WTC11 (cell line): ENCODE measurements at regions not wholly inside any gene's neighbourhood (a gene's known extent, or its start where the extent isn't known, plus 50 kb on each side); places are given as distances from the start of the nearest gene placed in this dataset.

ENCODE experiments used
- ATAC-seq: fragments of 200-7000 bp; cut with Tn5 transposase; 2 replicates; pipeline ENCODE4 v1.10.0; 2021; ENCODE audit warnings: mild to moderate bottlenecking, moderate library complexity
- CTCF ChIA-PET: fragments of 300-600 bp; sonication (Branson Sonifier 250); formaldehyde crosslinking; loops from one replicate; lab custom pipeline; 2021; ENCODE audit warnings: antibody characterized with exemption; lab: Charles Lee
- POLR2A ChIA-PET: fragments of 350-600 bp; sonication (Branson Sonifier 250); formaldehyde crosslinking; loops from one replicate; lab custom pipeline; 2021; ENCODE audit warnings: antibody characterized with exemption; lab: Charles Lee
- DNase-seq: peaks from one replicate; pipeline ENCODE4 v3.0.0; 2021; ENCODE audit warnings: low spot score
- H3K27ac Mint-ChIP-seq: 2 replicates; pipeline ENCODE4 v1.8.0; 2021; ENCODE audit warnings: mixed read lengths
- H3K27me3 Mint-ChIP-seq: 2 replicates; pipeline ENCODE4 v1.8.0; 2021; ENCODE audit warnings: low read depth, mild to moderate bottlenecking, moderate library complexity, mixed read lengths
- H3K36me3 Mint-ChIP-seq: 2 replicates; pipeline ENCODE4 v1.8.0; 2021; ENCODE audit warnings: mixed read lengths
- H3K4me1 Mint-ChIP-seq: 2 replicates; pipeline ENCODE4 v1.8.0; 2022; ENCODE audit warnings: mixed read lengths
- H3K4me3 Mint-ChIP-seq: 2 replicates; pipeline ENCODE4 v1.8.0; 2021; ENCODE audit warnings: mild to moderate bottlenecking, moderate library complexity, mixed read lengths
- H3K9me3 Mint-ChIP-seq: 2 replicates; pipeline ENCODE4 v1.8.0; 2021; ENCODE audit warnings: mixed read lengths
- ELF4 ChIP-seq: sonication (generic); formaldehyde crosslinking; IDR thresholded peaks from 2 replicates; pipeline ENCODE4 v1.8.1; 2022; ENCODE audit warnings: low read depth, mild to moderate bottlenecking, moderate library complexity, missing genetic modification reagents
- FOXK1 ChIP-seq: sonication (generic); formaldehyde crosslinking; IDR thresholded peaks from 2 replicates; pipeline ENCODE4 v1.8.0; 2022; ENCODE audit warnings: mild to moderate bottlenecking, moderate library complexity, missing genetic modification reagents
- GTF2I ChIP-seq: fragments of 250-450 bp; sonication (Bioruptor Pico); conservative IDR thresholded peaks from 2 replicates; pipeline ENCODE4 v1.4.0; 2021; ENCODE audit warnings: mild to moderate bottlenecking
- JUN ChIP-seq: sonication (generic); formaldehyde crosslinking; IDR thresholded peaks from 2 replicates; pipeline ENCODE4 v1.8.0; 2023; ENCODE audit warnings: mild to moderate bottlenecking, missing genetic modification reagents
- MYBL2 ChIP-seq: sonication (generic); formaldehyde crosslinking; IDR thresholded peaks from 2 replicates; pipeline ENCODE4 v1.8.1; 2023; ENCODE audit warnings: mild to moderate bottlenecking, moderate library complexity, missing genetic modification reagents
- SOX15 ChIP-seq: fragments of 250-450 bp; sonication (Bioruptor Pico); IDR thresholded peaks from 2 replicates; pipeline ENCODE4 v1.9.0; 2021; ENCODE audit warnings: mild to moderate bottlenecking
- TEAD1 ChIP-seq: sonication (generic); formaldehyde crosslinking; IDR thresholded peaks from 2 replicates; pipeline ENCODE4 v1.8.0; 2022; ENCODE audit warnings: mild to moderate bottlenecking, missing genetic modification reagents
- TEAD4 ChIP-seq: sonication (generic); formaldehyde crosslinking; IDR thresholded peaks from 2 replicates; pipeline ENCODE4 v1.8.0; 2022; ENCODE audit warnings: mild to moderate bottlenecking, missing genetic modification reagents
- TP53 ChIP-seq: sonication (generic); formaldehyde crosslinking; IDR thresholded peaks from 2 replicates; pipeline ENCODE4 v1.8.1; 2023; ENCODE audit warnings: mild to moderate bottlenecking, missing genetic modification reagents
- ZNF232 ChIP-seq: sonication (generic); formaldehyde crosslinking; IDR thresholded peaks from 2 replicates; pipeline ENCODE4 v1.8.0; 2022; ENCODE audit warnings: mild to moderate bottlenecking, missing genetic modification reagents
- ZNF317 ChIP-seq: sonication (generic); formaldehyde crosslinking; IDR thresholded peaks from 2 replicates; pipeline ENCODE4 v1.8.1; 2023; ENCODE audit warnings: low read depth, mild to moderate bottlenecking, moderate library complexity, missing genetic modification reagents, borderline replicate concordance
- ZNF416 ChIP-seq: fragments of 250-450 bp; sonication (Bioruptor Pico); IDR thresholded peaks from 2 replicates; pipeline ENCODE4 v1.9.0; 2021; ENCODE audit warnings: mild to moderate bottlenecking, inconsistent platforms
- TF ChIP-seq, protein P1 (sequence below): fragments of 250-450 bp; sonication (Bioruptor Pico); IDR thresholded peaks from 2 replicates; pipeline ENCODE4 v1.9.0; 2021; ENCODE audit warnings: mild to moderate bottlenecking
- TF ChIP-seq, protein P2 (sequence below): sonication (generic); formaldehyde crosslinking; IDR thresholded peaks from 2 replicates; pipeline ENCODE4 v1.8.1; 2023; ENCODE audit warnings: mild to moderate bottlenecking, missing genetic modification reagents
- TF ChIP-seq, protein P3 (sequence below): sonication (generic); formaldehyde crosslinking; IDR thresholded peaks from 2 replicates; pipeline ENCODE4 v1.8.0; 2022; ENCODE audit warnings: mild to moderate bottlenecking, missing genetic modification reagents
- TF ChIP-seq, protein P4 (sequence below): fragments of 250-450 bp; sonication (Bioruptor Pico); IDR thresholded peaks from 2 replicates; pipeline ENCODE4 v1.9.0; 2021; ENCODE audit warnings: moderate library complexity, mild to moderate bottlenecking, inconsistent platforms, borderline replicate concordance
- TF ChIP-seq, protein P5 (sequence below): sonication (generic); formaldehyde crosslinking; IDR thresholded peaks from 2 replicates; pipeline ENCODE4 v1.8.1; 2023; ENCODE audit warnings: mild to moderate bottlenecking, missing genetic modification reagents, moderate library complexity
- TF ChIP-seq, protein P6 (sequence below): sonication (generic); formaldehyde crosslinking; IDR thresholded peaks from 2 replicates; pipeline ENCODE4 v1.8.1; 2023; ENCODE audit warnings: mild to moderate bottlenecking, missing genetic modification reagents, borderline replicate concordance

DNA sequence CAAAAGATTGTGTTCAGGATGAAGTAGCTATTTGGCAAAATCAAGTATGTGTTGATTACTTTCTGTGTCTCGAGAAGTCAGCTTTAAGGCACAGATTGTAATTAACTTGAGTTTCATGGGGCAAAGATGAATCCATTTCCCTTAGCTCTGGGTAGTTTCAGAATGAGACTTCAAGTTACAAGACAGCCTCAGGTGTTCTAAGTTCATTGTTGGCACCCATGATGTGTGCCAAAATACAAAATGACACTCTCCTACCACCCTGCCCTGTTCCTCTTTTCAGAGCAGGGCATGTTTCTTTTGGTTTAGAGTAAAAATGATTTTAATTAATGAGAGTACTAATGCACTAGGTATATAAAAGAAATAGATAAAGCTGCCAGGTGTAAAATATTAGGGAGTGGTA is 797.6 kb upstream of the POT1 start:
- no peak for TF ChIP-seq GTF2I (CRISPR knock-in tag)
- no peaks in the 10 kb centered on the region for H3K4me1 Mint-ChIP-seq
- no peak overlapping the region for H3K4me3 Mint-ChIP-seq
- DNase-seq: no peak
- ChIA-PET POLR2A (no interaction called here), CTCF (no interaction called here)
- H3K9me3 Mint-ChIP-seq: no peaks in the 10 kb centered on the region
- no peak for ATAC-seq
- H3K36me3 Mint-ChIP-seq: no peaks in the 10 kb centered on the region
- no peaks in the 10 kb centered on the region for H3K27me3 Mint-ChIP-seq
- H3K27ac Mint-ChIP-seq: no peak overlapping the region

DNA sequence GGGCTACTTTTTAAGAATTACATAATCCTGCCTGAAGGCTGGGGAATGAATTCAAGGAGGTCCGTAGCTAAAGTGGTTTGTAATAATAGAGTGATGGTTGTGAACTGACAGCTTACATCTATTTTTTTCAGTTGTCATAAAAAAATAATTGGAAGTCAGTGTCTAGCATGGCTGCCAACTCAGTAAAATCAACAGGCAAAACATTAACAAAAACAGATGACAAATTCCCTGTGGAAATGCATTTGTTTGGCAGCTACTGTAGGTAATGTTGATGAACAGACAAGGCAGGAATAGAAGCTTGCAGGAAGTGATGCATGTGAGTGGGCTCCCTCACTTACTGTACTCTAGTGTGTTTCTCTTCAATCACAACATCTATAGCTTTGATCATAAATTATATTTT is 766.0 kb upstream of the POT1 start:
- Mint-ChIP-seq H3K27me3 (no peaks in the 10 kb centered on the region), H3K4me1 (no peaks in the 10 kb centered on the region), H3K27ac (no peak overlapping the region), H3K4me3 (no peak overlapping the region), H3K36me3 (peaks cover 3% of the 10 kb centered on the region; the same call in 1 of the 2 replicates), H3K9me3 (peaks cover 13% of the 10 kb centered on the region)
- ATAC-seq (no peak), DNase-seq (no peak)
- ChIA-PET POLR2A (no interaction called here), CTCF (no interaction called here)
- TF ChIP-seq TP53 (CRISPR knock-in tag) (no peak), SOX15 (CRISPR knock-in tag) (no peak), TEAD4 (CRISPR knock-in tag) (no peak), ZNF416 (CRISPR knock-in tag) (no peak), MYBL2 (no peak), ELF4 (CRISPR knock-in tag) (no peak), ZNF317 (CRISPR knock-in tag) (no peak), FOXK1 (CRISPR knock-in tag) (no peak)
- TF ChIP-seq, protein P1, sequence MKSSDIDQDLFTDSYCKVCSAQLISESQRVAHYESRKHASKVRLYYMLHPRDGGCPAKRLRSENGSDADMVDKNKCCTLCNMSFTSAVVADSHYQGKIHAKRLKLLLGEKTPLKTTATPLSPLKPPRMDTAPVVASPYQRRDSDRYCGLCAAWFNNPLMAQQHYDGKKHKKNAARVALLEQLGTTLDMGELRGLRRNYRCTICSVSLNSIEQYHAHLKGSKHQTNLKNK (CRISPR knock-in tag): no peak
- TF ChIP-seq, protein P2, sequence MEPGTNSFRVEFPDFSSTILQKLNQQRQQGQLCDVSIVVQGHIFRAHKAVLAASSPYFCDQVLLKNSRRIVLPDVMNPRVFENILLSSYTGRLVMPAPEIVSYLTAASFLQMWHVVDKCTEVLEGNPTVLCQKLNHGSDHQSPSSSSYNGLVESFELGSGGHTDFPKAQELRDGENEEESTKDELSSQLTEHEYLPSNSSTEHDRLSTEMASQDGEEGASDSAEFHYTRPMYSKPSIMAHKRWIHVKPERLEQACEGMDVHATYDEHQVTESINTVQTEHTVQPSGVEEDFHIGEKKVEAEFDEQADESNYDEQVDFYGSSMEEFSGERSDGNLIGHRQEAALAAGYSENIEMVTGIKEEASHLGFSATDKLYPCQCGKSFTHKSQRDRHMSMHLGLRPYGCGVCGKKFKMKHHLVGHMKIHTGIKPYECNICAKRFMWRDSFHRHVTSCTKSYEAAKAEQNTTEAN (CRISPR knock-in tag): no peak
- TF ChIP-seq, protein P3, sequence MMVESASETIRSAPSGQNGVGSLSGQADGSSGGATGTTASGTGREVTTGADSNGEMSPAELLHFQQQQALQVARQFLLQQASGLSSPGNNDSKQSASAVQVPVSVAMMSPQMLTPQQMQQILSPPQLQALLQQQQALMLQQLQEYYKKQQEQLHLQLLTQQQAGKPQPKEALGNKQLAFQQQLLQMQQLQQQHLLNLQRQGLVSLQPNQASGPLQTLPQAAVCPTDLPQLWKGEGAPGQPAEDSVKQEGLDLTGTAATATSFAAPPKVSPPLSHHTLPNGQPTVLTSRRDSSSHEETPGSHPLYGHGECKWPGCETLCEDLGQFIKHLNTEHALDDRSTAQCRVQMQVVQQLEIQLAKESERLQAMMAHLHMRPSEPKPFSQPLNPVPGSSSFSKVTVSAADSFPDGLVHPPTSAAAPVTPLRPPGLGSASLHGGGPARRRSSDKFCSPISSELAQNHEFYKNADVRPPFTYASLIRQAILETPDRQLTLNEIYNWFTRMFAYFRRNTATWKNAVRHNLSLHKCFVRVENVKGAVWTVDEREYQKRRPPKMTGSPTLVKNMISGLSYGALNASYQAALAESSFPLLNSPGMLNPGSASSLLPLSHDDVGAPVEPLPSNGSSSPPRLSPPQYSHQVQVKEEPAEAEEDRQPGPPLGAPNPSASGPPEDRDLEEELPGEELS (CRISPR knock-in tag): no peak

DNA sequence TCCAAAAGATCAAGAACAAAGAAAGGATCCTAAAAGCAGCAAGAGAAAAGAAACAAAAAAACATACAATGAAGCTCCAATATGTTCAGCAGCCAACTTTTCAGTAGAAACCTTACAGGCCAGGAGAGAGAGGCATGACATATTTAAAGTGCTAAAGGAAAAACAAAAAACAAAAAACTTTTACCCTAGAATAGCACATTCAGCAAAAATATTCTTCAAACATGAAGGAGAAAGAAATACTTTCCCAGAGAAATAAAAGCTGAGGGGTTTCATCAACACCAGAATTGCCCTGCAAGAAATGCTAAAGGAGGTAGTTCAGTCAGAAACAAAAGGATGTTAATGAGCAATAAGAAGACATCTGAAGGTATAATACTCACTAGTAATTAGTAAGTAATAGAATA is 753.5 kb upstream of the POT1 start:
- ATAC-seq (no peak), DNase-seq (no peak)
- ChIA-PET POLR2A (no interaction called here), CTCF (no interaction called here)
- H3K9me3 Mint-ChIP-seq: peaks cover under 1% of the 10 kb centered on the region
- H3K4me1 Mint-ChIP-seq: peaks cover 25% of the 10 kb centered on the region
- no peaks in the 10 kb centered on the region for H3K36me3 Mint-ChIP-seq
- no peak overlapping the region for H3K27ac Mint-ChIP-seq
- H3K4me3 Mint-ChIP-seq: no peak overlapping the region
- TF ChIP-seq, protein P4, sequence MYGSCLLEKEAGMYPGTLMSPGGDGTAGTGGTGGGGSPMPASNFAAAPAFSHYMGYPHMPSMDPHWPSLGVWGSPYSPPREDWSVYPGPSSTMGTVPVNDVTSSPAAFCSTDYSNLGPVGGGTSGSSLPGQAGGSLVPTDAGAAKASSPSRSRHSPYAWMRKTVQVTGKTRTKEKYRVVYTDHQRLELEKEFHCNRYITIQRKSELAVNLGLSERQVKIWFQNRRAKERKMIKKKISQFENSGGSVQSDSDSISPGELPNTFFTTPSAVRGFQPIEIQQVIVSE (CRISPR knock-in tag): no peak
- TF ChIP-seq, protein P2 (CRISPR knock-in tag): no peak
- TF ChIP-seq, protein P5, sequence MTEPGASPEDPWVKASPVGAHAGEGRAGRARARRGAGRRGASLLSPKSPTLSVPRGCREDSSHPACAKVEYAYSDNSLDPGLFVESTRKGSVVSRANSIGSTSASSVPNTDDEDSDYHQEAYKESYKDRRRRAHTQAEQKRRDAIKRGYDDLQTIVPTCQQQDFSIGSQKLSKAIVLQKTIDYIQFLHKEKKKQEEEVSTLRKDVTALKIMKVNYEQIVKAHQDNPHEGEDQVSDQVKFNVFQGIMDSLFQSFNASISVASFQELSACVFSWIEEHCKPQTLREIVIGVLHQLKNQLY (CRISPR knock-in tag): no peak
- TF ChIP-seq JUN (CRISPR knock-in tag) (no peak), ZNF232 (no peak), TEAD1 (CRISPR knock-in tag) (no peak)
- TF ChIP-seq, protein P6, sequence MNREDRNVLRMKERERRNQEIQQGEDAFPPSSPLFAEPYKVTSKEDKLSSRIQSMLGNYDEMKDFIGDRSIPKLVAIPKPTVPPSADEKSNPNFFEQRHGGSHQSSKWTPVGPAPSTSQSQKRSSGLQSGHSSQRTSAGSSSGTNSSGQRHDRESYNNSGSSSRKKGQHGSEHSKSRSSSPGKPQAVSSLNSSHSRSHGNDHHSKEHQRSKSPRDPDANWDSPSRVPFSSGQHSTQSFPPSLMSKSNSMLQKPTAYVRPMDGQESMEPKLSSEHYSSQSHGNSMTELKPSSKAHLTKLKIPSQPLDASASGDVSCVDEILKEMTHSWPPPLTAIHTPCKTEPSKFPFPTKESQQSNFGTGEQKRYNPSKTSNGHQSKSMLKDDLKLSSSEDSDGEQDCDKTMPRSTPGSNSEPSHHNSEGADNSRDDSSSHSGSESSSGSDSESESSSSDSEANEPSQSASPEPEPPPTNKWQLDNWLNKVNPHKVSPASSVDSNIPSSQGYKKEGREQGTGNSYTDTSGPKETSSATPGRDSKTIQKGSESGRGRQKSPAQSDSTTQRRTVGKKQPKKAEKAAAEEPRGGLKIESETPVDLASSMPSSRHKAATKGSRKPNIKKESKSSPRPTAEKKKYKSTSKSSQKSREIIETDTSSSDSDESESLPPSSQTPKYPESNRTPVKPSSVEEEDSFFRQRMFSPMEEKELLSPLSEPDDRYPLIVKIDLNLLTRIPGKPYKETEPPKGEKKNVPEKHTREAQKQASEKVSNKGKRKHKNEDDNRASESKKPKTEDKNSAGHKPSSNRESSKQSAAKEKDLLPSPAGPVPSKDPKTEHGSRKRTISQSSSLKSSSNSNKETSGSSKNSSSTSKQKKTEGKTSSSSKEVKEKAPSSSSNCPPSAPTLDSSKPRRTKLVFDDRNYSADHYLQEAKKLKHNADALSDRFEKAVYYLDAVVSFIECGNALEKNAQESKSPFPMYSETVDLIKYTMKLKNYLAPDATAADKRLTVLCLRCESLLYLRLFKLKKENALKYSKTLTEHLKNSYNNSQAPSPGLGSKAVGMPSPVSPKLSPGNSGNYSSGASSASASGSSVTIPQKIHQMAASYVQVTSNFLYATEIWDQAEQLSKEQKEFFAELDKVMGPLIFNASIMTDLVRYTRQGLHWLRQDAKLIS (CRISPR knock-in tag): no peak
- no peaks in the 10 kb centered on the region for H3K27me3 Mint-ChIP-seq
